Hepatocyte (in vitro differentiated cells): ENCODE measurements at regions not wholly inside any gene's neighbourhood (a gene's known extent, or its start where the extent isn't known, plus 50 kb on each side); places are given as distances from the start of the nearest gene placed in this dataset.

ENCODE experiments used
- DNase-seq: peaks from one replicate; pipeline ENCODE4 v3.0.0-alpha.2; 2016; ENCODE audit warnings: low spot score
- H2AFZ ChIP-seq: fragments of 200-600 bp; sonication (generic); 2 replicates; pipeline ENCODE4 v1.6.0; 2016; ENCODE audit warnings: antibody characterized with exemption, mild to moderate bottlenecking
- H3K27ac ChIP-seq: fragments of 200-600 bp; sonication (generic); 2 replicates; pipeline ENCODE4 v1.5.1; 2016; ENCODE audit warnings: mild to moderate bottlenecking
- H3K27me3 ChIP-seq: fragments of 200-600 bp; sonication (generic); 2 replicates; pipeline ENCODE4 v1.6.1; 2016
- H3K36me3 ChIP-seq: fragments of 200-600 bp; sonication (generic); replicated peaks from 2 replicates; pipeline ENCODE4 v1.5.1; 2016; ENCODE audit warnings: low read depth; ENCODE audit not compliant: insufficient read depth
- H3K4me1 ChIP-seq: fragments of 200-600 bp; sonication (generic); 2 replicates; pipeline ENCODE4 v1.5.1; 2016; ENCODE audit warnings: mild to moderate bottlenecking, moderate library complexity; ENCODE audit not compliant: insufficient read depth
- H3K4me2 ChIP-seq: fragments of 200-600 bp; sonication (generic); 2 replicates; pipeline ENCODE4 v1.6.0; 2016
- H3K4me3 ChIP-seq: fragments of 200-600 bp; sonication (generic); 2 replicates; pipeline ENCODE4 v1.5.1; 2016; ENCODE audit warnings: mild to moderate bottlenecking
- H3K79me2 ChIP-seq: fragments of 200-600 bp; sonication (generic); 2 replicates; pipeline ENCODE4 v1.6.0; 2017; ENCODE audit warnings: mild to moderate bottlenecking
- H3K9me2 ChIP-seq: fragments of 200-600 bp; sonication (generic); replicated peaks from 2 replicates; pipeline ENCODE4 v1.6.0; 2017; ENCODE audit warnings: mild to moderate bottlenecking; ENCODE audit not compliant: insufficient read depth
- H3K9me3 ChIP-seq: fragments of 200-600 bp; sonication (generic); 2 replicates; pipeline ENCODE4 v1.5.1; 2016; ENCODE audit warnings: low read depth, mild to moderate bottlenecking
- H4K20me1 ChIP-seq: fragments of 200-600 bp; sonication (generic); 2 replicates; pipeline ENCODE4 v1.6.0; 2016; ENCODE audit warnings: mild to moderate bottlenecking; ENCODE audit not compliant: insufficient read depth, poor library complexity, severe bottlenecking
- EZH2 ChIP-seq: fragments of 200-600 bp; sonication (generic); IDR thresholded peaks from 2 replicates; pipeline ENCODE4 v1.6.1; 2016; ENCODE audit warnings: antibody characterized with exemption, mild to moderate bottlenecking, borderline replicate concordance
- EZH2phosphoT487 ChIP-seq: fragments of 200-600 bp; sonication (generic); IDR thresholded peaks from one replicate; pipeline ENCODE4 v1.6.1; 2018; ENCODE audit warnings: antibody characterized with exemption, mild to moderate bottlenecking, low read depth, moderate library complexity; ENCODE audit not compliant: unreplicated experiment, severe bottlenecking
- WGBS: methylation state at CpG from one replicate; pipeline ENCODE4 v1.1.6; 2016; ENCODE audit warnings: low lambda C conversion rate; ENCODE audit errors: missing lambda C conversion rate; 5-methylcytosine and 5-hydroxymethylcytosine counted together
- TF ChIP-seq, protein P1 (sequence below): fragments of 200-600 bp; sonication (generic); IDR thresholded peaks from 2 replicates; pipeline ENCODE4 v1.5.1; 2016; ENCODE audit warnings: antibody characterized with exemption, mild to moderate bottlenecking; ENCODE audit not compliant: poor library complexity

DNA sequence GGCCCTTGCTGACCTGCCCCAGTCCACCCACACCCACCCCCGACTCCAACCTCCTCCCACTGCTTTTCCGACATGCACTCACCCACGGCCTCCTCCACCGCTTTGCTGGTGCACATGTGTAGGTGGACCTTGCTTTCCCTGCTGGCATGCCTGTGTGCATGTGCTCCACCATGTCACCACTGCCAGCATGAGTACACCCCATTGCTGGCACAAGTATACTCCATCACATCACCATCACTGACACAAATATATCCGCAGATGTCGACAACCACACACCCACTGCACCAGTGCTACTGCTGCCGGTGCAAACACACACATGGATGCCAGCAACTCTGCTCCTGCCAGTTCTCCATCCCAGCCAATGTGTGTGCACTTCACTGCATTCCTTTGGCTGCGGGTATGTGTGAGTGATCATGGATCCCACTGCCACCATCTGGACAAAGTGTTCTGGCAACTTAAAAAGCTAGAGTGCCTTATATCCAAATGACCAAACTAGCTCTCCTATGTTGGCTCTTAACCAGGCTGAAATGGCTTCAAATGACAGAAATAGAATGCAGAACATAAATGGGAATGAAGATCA lies 1072.3 kb downstream of the RAPGEF2 start:
- H3K4me2 ChIP-seq: no peak overlapping the region
- H3K4me1 ChIP-seq: no peaks in the 10 kb centered on the region
- no peaks in the 10 kb centered on the region for H3K9me2 ChIP-seq
- H4K20me1 ChIP-seq: no peaks in the 10 kb centered on the region
- no peak for DNase-seq
- TF ChIP-seq EZH2 (no peak), EZH2phosphoT487 (no peak)
- TF ChIP-seq, protein P1, sequence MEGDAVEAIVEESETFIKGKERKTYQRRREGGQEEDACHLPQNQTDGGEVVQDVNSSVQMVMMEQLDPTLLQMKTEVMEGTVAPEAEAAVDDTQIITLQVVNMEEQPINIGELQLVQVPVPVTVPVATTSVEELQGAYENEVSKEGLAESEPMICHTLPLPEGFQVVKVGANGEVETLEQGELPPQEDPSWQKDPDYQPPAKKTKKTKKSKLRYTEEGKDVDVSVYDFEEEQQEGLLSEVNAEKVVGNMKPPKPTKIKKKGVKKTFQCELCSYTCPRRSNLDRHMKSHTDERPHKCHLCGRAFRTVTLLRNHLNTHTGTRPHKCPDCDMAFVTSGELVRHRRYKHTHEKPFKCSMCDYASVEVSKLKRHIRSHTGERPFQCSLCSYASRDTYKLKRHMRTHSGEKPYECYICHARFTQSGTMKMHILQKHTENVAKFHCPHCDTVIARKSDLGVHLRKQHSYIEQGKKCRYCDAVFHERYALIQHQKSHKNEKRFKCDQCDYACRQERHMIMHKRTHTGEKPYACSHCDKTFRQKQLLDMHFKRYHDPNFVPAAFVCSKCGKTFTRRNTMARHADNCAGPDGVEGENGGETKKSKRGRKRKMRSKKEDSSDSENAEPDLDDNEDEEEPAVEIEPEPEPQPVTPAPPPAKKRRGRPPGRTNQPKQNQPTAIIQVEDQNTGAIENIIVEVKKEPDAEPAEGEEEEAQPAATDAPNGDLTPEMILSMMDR: no peak
- WGBS: 84% methylated on average over 8 of the region's 8 CpGs
- H2AFZ ChIP-seq: no peak overlapping the region
- no peaks in the 10 kb centered on the region for H3K9me3 ChIP-seq
- no peaks in the 10 kb centered on the region for H3K79me2 ChIP-seq
- no peak overlapping the region for H3K27ac ChIP-seq
- no peaks in the 10 kb centered on the region for H3K27me3 ChIP-seq
- H3K4me3 ChIP-seq: no peak overlapping the region
- H3K36me3 ChIP-seq: no peaks in the 10 kb centered on the region

DNA sequence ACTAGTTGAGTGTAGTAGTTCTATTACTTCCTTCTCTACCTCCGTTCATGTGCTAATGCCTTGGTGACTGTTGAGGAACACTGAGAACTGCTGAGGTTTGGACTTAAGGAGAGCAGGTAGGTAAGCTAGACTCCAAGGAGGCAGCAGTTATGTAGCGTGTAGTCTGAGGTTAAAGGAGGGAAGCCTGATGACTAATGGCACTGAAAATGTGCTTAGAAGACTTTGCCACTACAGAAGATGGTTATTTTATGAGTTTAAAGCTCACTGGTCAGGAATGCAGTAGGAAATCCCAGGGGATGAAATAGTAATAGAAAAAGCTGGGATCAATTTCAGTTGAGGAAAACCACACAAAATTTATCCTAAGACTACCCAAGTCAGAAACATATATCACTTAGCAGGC lies 1077.3 kb downstream of the RAPGEF2 start:
- Histone ChIP-seq H3K4me2 (no peak overlapping the region), H3K27me3 (no peaks in the 10 kb centered on the region), H3K4me3 (no peak overlapping the region), H3K4me1 (no peaks in the 10 kb centered on the region), H3K9me2 (no peaks in the 10 kb centered on the region), H3K79me2 (no peaks in the 10 kb centered on the region), H2AFZ (no peak overlapping the region), H3K9me3 (no peaks in the 10 kb centered on the region), H4K20me1 (no peaks in the 10 kb centered on the region), H3K36me3 (no peaks in the 10 kb centered on the region), H3K27ac (no peak overlapping the region)
- DNase-seq: peak; percentile 19
- no peak for TF ChIP-seq EZH2phosphoT487
- TF ChIP-seq EZH2: no peak
- TF ChIP-seq, protein P1: no peak
- WGBS: 50% methylated on average over 2 of the region's 2 CpGs

DNA sequence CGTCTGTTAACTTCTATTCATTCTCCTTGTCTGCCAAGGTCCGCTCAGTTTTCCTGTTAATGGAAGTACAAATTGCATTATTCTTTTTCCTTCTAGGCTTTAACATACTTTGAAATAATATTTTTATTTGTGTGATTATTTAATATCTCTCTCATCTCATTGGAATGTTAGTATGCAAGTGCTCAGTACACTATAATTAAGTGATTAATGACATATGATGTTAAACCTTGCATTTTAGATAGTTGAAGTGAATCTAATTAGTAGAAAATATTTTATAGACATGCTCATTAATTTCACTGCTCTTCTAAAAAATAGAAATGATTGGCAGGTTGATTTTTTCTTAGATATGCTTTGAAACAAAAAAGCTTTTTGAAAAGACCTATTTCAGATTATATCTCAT lies 1079.8 kb downstream of the RAPGEF2 start:
- no peak for TF ChIP-seq EZH2
- TF ChIP-seq, protein P1: no peak
- TF ChIP-seq EZH2phosphoT487: no peak
- Histone ChIP-seq H4K20me1 (no peaks in the 10 kb centered on the region), H3K4me3 (no peak overlapping the region), H3K27ac (no peak overlapping the region), H3K4me2 (no peak overlapping the region), H2AFZ (no peak overlapping the region), H3K9me2 (no peaks in the 10 kb centered on the region), H3K79me2 (no peaks in the 10 kb centered on the region), H3K36me3 (no peaks in the 10 kb centered on the region), H3K9me3 (no peaks in the 10 kb centered on the region), H3K27me3 (no peaks in the 10 kb centered on the region), H3K4me1 (no peaks in the 10 kb centered on the region)
- DNase-seq: no peak
- WGBS: 91% methylated on average over 2 of the region's 2 CpGs
